ENCODE measurements at regions not wholly inside any gene's neighbourhood (a gene's known extent, or its start where the extent isn't known, plus 50 kb on each side); places are given as distances from the start of the nearest gene placed in this dataset.

DNA sequence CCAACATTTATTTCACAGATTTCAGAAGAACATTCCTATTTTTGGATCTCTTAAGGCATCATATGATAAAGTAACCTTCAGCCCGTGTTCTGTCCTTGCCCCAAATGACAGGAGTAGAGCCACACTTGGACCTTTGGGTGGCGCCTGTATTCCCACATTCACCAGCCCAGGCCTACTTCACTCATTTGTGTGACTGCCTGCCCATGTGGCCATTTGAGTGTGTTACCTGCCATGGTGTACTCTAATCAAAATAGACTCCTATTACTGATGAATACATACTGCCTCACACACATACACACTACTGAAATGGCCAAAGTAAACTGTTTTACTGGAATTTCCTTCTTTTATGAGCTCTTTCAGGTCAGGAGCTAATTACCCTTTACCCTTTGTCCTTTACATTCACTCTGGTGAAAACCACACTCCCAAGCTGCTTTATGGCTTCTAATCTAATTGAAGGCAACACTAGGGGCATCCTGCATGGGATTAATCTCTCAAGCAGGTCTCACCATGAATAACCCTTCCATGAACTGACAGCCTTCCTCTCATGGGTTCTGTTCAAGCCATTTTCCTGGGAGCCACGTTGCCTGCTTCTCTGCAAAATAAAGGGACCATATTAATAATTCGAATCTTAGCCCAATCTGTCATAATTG is 271.0 kb upstream of the GALNT5 start:
- Histone ChIP-seq H3K14ac (ENCODE audit: low read length in 2 of 2) (no peak overlapping the region), H2BK12ac (ENCODE audit: low read length in 2 of 2) (no peak overlapping the region), H3K18ac (ENCODE audit: low read depth in 1 of 2, low read length in 2 of 2) (no peak overlapping the region), H3K4me3 (ENCODE audit: insufficient read depth in 1 of 2, low read depth in 1 of 2, low read length in 2 of 2) (no peak overlapping the region), H3K79me1 (replicated peaks; ENCODE audit: low read length, poor library complexity, severe bottlenecking) (no peaks in the 10 kb centered on the region), H4K91ac (ENCODE audit: low read length) (no peak overlapping the region), H3K9ac (ENCODE audit: low read length) (no peak overlapping the region), H3K27ac (ENCODE audit: low read length, poor library complexity, severe bottlenecking) (no peak overlapping the region), H3K36me3 (ENCODE audit: control insufficient read depth in 1 of 2, insufficient read depth in 2 of 2, low read depth in 1 of 2, low read length in 2 of 2) (no peaks in the 10 kb centered on the region), H3K23ac (ENCODE audit: low read length in 2 of 2) (no peak overlapping the region), H2AK5ac (ENCODE audit: low read length, severe bottlenecking) (no peak overlapping the region), H3K27me3 (ENCODE audit: control insufficient read depth in 1 of 2, insufficient read depth in 1 of 2, low read length in 2 of 2) (no peaks in the 10 kb centered on the region), H2BK15ac (ENCODE audit: low read depth, poor library complexity, severe bottlenecking) (no peak overlapping the region), H3K9me3 (ENCODE audit: control insufficient read depth, low read length) (no peaks in the 10 kb centered on the region), H4K8ac (ENCODE audit: low read length) (no peak overlapping the region), H3K4me2 (ENCODE audit: low read length, poor library complexity, severe bottlenecking) (no peak overlapping the region), H3K4ac (ENCODE audit: low read depth in 1 of 2, low read length in 2 of 2) (no peak overlapping the region), H2BK5ac (ENCODE audit: low read depth, low read length, poor library complexity, severe bottlenecking) (no peak overlapping the region), H3K4me1 (ENCODE audit: control insufficient read depth, insufficient read depth, low read depth, low read length) (no peaks in the 10 kb centered on the region), H2BK120ac (ENCODE audit: low read depth, low read length) (no peak overlapping the region), H2AFZ (ENCODE audit: low read depth, low read length) (no peak overlapping the region)
- 41% methylated on average over 4 of the region's 4 CpGs for WGBS
- DNase-seq, result no peak

DNA sequence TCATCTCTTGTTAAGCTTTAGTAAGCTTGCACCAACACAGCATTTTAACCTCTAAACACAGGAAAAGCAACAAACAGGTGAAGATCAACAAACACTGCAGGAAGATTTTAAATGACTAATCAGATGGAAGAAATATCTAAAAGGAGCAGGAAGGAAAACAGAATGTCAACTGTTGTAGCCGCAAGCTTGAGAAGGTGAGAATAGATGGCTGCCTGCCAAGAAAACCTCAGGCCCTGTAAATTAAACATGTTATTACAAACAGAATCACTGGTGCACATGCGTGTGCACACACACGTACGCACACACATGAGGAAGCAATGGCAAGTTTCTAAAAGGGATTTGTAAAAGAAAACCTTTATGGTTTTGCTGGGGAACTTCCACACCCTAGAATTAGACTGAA is 257.8 kb upstream of the GALNT5 start:
- no peak overlapping the region for H3K4me3 ChIP-seq (ENCODE audit: insufficient read depth in 1 of 2, low read depth in 1 of 2, low read length in 2 of 2)
- no peak overlapping the region for H3K14ac ChIP-seq (ENCODE audit: low read length in 2 of 2)
- no peak overlapping the region for H3K18ac ChIP-seq (ENCODE audit: low read depth in 1 of 2, low read length in 2 of 2)
- H3K27me3 ChIP-seq (ENCODE audit: control insufficient read depth in 1 of 2, insufficient read depth in 1 of 2, low read length in 2 of 2), result peaks cover 0 to 3% of the 10 kb centered on the region in 2 experiments
- 95% methylated on average over 4 of the region's 4 CpGs for WGBS
- H2BK15ac ChIP-seq (ENCODE audit: low read depth, poor library complexity, severe bottlenecking), result no peak overlapping the region
- no peaks in the 10 kb centered on the region for H3K4me1 ChIP-seq (ENCODE audit: control insufficient read depth, insufficient read depth, low read depth, low read length)
- H3K9me3 ChIP-seq (ENCODE audit: control insufficient read depth, low read length), result peaks cover 4% of the 10 kb centered on the region
- H2AK5ac ChIP-seq (ENCODE audit: low read length, severe bottlenecking), result no peak overlapping the region
- no peak overlapping the region for H2BK120ac ChIP-seq (ENCODE audit: low read depth, low read length)
- H2AFZ ChIP-seq (ENCODE audit: low read depth, low read length), result no peak overlapping the region
- no peak overlapping the region for H3K4ac ChIP-seq (ENCODE audit: low read depth in 1 of 2, low read length in 2 of 2)
- no peak overlapping the region for H2BK5ac ChIP-seq (ENCODE audit: low read depth, low read length, poor library complexity, severe bottlenecking)
- H3K27ac ChIP-seq (ENCODE audit: low read length, poor library complexity, severe bottlenecking), result no peak overlapping the region
- H3K4me2 ChIP-seq (ENCODE audit: low read length, poor library complexity, severe bottlenecking), result no peak overlapping the region
- no peak for DNase-seq
- H3K23ac ChIP-seq (ENCODE audit: low read length in 2 of 2), result no peak overlapping the region
- no peak overlapping the region for H2BK12ac ChIP-seq (ENCODE audit: low read length in 2 of 2)
- H3K9ac ChIP-seq (ENCODE audit: low read length), result no peak overlapping the region
- H4K91ac ChIP-seq (ENCODE audit: low read length), result no peak overlapping the region
- no peak overlapping the region for H4K8ac ChIP-seq (ENCODE audit: low read length)
- no peaks in the 10 kb centered on the region for H3K79me1 ChIP-seq (replicated peaks; ENCODE audit: low read length, poor library complexity, severe bottlenecking)
- H3K36me3 ChIP-seq (ENCODE audit: control insufficient read depth in 1 of 2, insufficient read depth in 2 of 2, low read depth in 1 of 2, low read length in 2 of 2), result no peaks in the 10 kb centered on the region

DNA sequence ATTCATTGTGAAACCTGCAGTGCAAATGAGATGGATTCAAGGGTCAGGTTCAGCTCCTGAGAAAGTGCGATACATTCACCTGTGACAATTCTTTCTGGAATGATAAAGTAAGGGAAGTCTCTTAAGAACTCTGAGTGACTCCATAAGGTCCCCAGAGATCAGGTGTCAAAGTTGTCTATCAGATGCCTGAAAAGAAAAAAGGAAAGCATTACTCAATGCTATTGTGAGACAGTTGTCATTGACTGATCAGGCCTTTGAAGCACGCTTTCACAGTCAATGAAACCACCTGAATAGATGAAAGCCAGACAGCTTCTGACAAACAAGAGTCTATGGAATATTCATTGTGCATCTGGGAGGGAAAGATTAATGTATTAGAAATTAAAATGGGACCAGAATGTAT is 252.7 kb upstream of the GALNT5 start:
- Histone ChIP-seq H4K91ac (ENCODE audit: low read length) (no peak overlapping the region), H2BK15ac (ENCODE audit: low read depth, poor library complexity, severe bottlenecking) (no peak overlapping the region), H3K23ac (ENCODE audit: low read length in 2 of 2) (no peak overlapping the region), H3K14ac (ENCODE audit: low read length in 2 of 2) (no peak overlapping the region), H3K27ac (ENCODE audit: low read length, poor library complexity, severe bottlenecking) (no peak overlapping the region), H3K4me1 (ENCODE audit: control insufficient read depth, insufficient read depth, low read depth, low read length) (no peaks in the 10 kb centered on the region), H3K79me1 (replicated peaks; ENCODE audit: low read length, poor library complexity, severe bottlenecking) (no peaks in the 10 kb centered on the region), H3K9me3 (ENCODE audit: control insufficient read depth, low read length) (peaks cover 9% of the 10 kb centered on the region), H2BK12ac (ENCODE audit: low read length in 2 of 2) (no peak overlapping the region), H3K36me3 (ENCODE audit: control insufficient read depth in 1 of 2, insufficient read depth in 2 of 2, low read depth in 1 of 2, low read length in 2 of 2) (no peaks in the 10 kb centered on the region), H4K8ac (ENCODE audit: low read length) (no peak overlapping the region), H3K18ac (ENCODE audit: low read depth in 1 of 2, low read length in 2 of 2) (no peak overlapping the region), H2AFZ (ENCODE audit: low read depth, low read length) (no peak overlapping the region), H3K9ac (ENCODE audit: low read length) (no peak overlapping the region), H2BK120ac (ENCODE audit: low read depth, low read length) (no peak overlapping the region), H3K27me3 (ENCODE audit: control insufficient read depth in 1 of 2, insufficient read depth in 1 of 2, low read length in 2 of 2) (peaks cover 0 to 3% of the 10 kb centered on the region in 2 experiments), H2AK5ac (ENCODE audit: low read length, severe bottlenecking) (no peak overlapping the region), H3K4me2 (ENCODE audit: low read length, poor library complexity, severe bottlenecking) (no peak overlapping the region), H3K4ac (ENCODE audit: low read depth in 1 of 2, low read length in 2 of 2) (no peak overlapping the region), H3K4me3 (ENCODE audit: insufficient read depth in 1 of 2, low read depth in 1 of 2, low read length in 2 of 2) (no peak overlapping the region), H2BK5ac (ENCODE audit: low read depth, low read length, poor library complexity, severe bottlenecking) (no peak overlapping the region)
- 86% methylated on average over 2 of the region's 2 CpGs for WGBS
- no peak for DNase-seq

DNA sequence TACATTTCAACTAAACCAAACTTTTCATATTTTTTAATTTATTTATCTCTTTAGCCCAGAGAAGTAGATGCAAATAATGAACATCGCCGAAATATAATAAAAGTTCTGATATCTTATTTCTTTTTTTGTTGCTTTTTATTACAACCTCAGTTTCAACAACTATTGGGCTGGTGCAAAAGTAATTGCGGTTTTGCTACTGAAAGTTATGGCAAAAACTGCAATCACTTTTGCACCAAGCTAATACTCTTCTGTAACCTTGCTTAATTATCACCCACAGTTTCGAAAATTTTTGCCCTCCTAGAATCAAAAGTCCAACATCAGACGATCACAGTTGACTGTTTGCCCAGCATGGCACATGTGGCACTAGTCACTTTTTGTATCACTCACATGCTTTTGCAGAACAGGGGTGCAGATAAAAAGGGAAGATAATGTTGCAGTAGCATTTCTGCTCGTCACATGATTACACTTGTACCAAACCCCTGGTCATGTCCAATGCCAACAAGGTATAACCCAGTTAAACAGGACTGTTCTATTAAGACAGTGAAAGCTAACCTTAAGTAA is 242.4 kb upstream of the GALNT5 start:
- Histone ChIP-seq H2BK5ac (ENCODE audit: low read depth, low read length, poor library complexity, severe bottlenecking) (no peak overlapping the region), H3K4me2 (ENCODE audit: low read length, poor library complexity, severe bottlenecking) (no peak overlapping the region), H2BK120ac (ENCODE audit: low read depth, low read length) (no peak overlapping the region), H2AFZ (ENCODE audit: low read depth, low read length) (no peak overlapping the region), H3K4ac (ENCODE audit: low read depth in 1 of 2, low read length in 2 of 2) (no peak overlapping the region), H3K27ac (ENCODE audit: low read length, poor library complexity, severe bottlenecking) (no peak overlapping the region), H3K9ac (ENCODE audit: low read length) (no peak overlapping the region), H3K14ac (ENCODE audit: low read length in 2 of 2) (no peak overlapping the region), H3K9me3 (ENCODE audit: control insufficient read depth, low read length) (peaks cover 5% of the 10 kb centered on the region), H3K18ac (ENCODE audit: low read depth in 1 of 2, low read length in 2 of 2) (no peak overlapping the region), H3K4me3 (ENCODE audit: insufficient read depth in 1 of 2, low read depth in 1 of 2, low read length in 2 of 2) (no peak overlapping the region), H3K4me1 (ENCODE audit: control insufficient read depth, insufficient read depth, low read depth, low read length) (no peaks in the 10 kb centered on the region), H3K79me1 (replicated peaks; ENCODE audit: low read length, poor library complexity, severe bottlenecking) (no peaks in the 10 kb centered on the region), H3K27me3 (ENCODE audit: control insufficient read depth in 1 of 2, insufficient read depth in 1 of 2, low read length in 2 of 2) (no peaks in the 10 kb centered on the region), H3K36me3 (ENCODE audit: control insufficient read depth in 1 of 2, insufficient read depth in 2 of 2, low read depth in 1 of 2, low read length in 2 of 2) (no peaks in the 10 kb centered on the region), H4K8ac (ENCODE audit: low read length) (no peak overlapping the region), H2BK15ac (ENCODE audit: low read depth, poor library complexity, severe bottlenecking) (no peak overlapping the region), H3K23ac (ENCODE audit: low read length in 2 of 2) (no peak overlapping the region), H2BK12ac (ENCODE audit: low read length in 2 of 2) (no peak overlapping the region), H4K91ac (ENCODE audit: low read length) (no peak overlapping the region), H2AK5ac (ENCODE audit: low read length, severe bottlenecking) (no peak overlapping the region)
- 65% methylated on average over 4 of the region's 6 CpGs for WGBS
- DNase-seq, result no peak
